ENCODE measurements at regions not wholly inside any gene's neighbourhood (a gene's known extent, or its start where the extent isn't known, plus 50 kb on each side); places are given as distances from the start of the nearest gene placed in this dataset.
"Not testable (repeated sequence)": the region's sequence is repeated elsewhere in the genome, so short reads cannot be mapped to it uniquely, and the experiment has no call there.

DNA sequence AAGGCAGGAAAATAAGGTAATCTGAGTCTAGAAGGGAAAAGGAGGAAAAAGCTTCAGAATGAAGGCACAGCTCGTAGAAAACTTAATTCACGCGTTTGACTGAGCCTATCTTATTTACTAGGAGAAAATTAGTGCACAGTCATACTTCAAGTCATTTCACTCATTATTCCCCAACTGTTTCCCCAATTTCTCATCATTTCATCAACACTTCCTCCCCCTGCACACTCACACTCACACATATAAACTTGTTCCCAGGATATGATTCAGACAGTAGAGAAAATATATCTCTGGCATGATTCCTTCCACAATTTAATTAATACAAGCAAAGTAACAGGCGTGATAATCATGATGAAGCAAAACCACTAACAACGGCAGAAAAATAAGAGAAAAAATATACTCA, 94.5 kb upstream of the F13A1 start:
- DNase-seq = no peak

DNA sequence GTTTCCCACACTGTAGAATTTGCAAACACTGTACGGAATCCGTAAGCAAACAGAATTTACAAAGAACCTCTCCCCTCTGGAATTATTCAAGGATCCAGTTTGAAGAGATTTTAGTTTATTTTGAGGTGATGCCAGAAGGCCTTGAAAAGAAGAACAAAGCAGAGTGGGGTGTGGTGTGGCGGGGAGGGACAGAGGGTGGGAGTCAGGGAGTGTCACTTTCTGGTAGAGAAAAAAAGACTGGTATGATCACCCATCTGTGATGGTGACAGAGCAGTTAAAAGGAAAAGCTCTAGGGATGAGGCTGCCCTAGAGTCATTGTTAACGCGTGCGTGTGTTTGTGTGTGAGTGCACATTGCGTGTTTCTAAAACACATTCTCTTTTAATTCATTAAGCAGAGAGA, 97.0 kb upstream of the F13A1 start:
- DNase-seq = no peak

DNA sequence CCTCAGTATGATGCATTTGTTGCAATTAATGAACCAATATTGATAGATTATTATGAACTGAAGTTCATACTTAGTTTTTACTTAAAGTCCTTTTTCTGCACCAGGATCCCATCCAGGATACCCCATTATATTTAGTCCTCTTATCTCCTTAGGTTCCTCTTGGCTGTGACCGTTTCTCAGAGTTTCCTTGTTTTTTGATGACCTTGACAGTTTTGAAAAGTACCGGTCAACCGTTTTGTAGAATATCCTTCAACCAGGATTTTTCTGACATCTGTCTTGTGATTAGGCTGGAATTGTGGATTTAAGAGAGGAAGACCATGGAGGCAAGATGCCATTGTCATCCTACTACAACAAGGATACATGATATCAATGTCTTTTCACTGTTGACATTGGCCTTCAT, 98.0 kb upstream of the F13A1 start:
- DNase-seq = no peak

DNA sequence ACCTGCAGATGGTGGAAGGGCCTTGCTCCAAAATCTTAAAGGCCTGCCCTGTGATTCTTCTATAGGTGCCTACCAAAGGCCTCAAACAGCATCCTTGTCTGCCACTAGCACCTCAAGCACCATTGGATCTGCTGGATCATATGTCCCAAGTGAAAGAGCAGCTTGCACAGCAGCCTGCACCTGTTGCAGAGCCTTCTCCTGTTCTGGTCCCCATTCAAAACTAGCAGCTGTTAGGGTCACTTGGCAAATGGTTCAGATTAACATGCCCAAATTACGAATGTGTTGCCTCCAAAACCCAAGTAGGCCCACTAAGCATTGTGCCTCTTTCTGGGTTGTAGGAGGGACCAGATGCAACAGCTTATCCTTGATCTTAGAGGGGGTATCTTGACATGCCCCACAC, 99.6 kb upstream of the F13A1 start:
- no peak for DNase-seq

DNA sequence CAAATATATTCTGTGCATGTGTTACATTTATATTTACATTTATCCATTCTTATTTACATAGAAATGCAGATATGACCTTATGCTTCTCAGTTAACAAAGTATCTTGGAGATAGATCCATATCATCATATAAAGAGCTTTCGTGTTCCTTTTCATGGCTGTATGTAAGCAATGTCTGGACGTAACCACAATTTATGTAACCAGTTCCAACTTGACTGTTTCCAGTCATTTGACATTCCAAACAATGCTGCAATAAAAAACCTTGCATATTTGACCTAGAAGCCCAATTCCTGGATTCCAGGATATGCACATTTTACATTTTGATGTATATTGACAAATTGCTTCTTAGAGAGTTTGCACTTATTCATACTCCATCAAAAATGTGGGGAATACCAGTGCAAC, 113.7 kb upstream of the F13A1 start:
- DNase-seq = no peak

DNA sequence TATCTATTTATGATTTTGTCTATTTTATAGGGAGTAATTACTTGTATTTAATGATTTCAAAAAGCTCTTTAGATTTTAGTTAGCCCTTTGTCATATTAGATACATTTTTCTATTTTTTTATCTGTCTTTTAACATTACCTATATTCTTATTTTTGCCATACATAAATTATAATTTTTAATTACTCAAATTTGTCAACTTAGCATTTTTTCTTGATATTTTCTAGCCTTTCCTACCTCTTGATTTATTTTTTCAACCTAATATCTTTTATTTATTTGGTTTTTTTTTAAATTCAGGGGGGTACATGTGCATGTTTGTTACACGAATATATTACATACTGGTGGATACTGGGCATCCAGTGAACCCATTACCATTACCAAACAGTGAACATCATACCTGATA, 114.3 kb upstream of the F13A1 start:
- no peak for DNase-seq

DNA sequence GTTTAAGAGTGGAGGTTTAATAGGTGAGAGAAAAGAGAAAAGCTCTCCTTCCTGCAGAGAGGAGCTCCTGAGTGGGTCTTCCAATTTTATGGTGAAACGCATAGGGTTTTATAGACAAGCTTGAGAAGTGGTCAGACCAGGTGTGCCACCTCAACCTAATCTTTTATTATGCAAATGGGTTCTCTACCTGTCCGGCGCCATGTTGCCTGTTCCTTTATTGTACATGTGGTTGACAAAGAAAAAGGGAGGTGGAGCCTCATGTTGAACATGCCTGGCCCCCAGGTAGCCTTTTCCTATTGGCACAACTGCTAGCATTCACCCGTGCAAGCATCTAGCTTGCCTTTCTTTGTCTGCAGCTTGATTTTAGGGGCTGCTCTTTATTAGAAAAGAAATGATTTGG, 115.9 kb upstream of the F13A1 start:
- no peak for DNase-seq

DNA sequence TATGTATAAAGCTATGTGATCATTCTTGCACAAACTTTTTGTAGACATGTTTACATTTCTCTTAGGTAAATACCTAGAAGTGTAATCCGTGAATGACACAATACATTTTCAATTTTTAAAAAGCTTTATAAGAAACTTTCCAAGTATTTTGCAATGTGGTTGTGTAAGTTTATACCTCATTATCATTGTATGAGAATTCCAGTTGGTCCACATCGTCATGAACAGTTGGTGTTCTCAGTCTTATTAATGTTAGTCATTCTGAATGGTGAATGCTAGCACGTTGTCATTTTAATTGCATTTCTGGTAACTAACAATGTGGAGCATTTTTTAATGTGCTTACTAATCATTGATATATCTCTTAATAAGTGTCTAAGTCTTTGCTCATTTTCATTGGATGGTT, 116.5 kb upstream of the F13A1 start:
- no peak for DNase-seq

DNA sequence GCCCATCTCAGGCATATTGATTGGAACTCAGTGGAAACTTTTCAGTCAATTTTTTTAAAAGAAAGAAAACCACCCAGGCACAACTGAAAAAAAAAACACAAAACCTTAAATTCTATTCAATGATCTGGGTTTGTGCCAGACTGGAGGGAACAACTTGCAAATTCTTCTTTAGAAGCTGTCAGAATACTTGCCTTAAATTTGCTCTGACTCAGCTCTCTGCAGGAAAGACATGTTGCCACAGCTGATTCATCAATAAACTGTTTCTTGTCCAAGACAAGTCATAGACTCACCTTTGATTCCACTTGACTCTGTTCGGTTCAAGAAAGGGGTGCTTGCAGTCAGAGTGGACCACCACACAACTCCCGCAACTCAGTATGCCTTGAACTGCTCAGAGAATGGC, 117.8 kb upstream of the F13A1 start:
- DNase-seq = no peak

DNA sequence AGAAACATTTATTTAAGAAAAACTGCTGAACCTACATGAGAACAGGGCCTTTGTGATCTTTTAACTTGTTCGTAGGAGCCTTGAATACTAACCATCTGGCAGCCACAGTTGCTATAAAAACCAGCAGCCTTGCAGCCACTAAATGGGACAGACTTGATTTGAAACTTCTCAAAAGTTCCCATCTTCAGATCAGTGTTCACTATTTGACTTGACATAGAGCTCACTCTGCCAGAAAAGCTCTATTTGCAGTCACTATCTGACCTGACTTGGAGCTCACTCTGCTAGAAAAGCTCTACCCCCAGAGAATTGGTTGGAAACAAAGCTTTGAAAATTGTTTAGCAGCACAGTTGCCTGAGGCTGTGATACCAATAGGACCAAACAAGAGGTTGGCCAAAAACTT, 119.3 kb upstream of the F13A1 start:
- DNase-seq = no peak

DNA sequence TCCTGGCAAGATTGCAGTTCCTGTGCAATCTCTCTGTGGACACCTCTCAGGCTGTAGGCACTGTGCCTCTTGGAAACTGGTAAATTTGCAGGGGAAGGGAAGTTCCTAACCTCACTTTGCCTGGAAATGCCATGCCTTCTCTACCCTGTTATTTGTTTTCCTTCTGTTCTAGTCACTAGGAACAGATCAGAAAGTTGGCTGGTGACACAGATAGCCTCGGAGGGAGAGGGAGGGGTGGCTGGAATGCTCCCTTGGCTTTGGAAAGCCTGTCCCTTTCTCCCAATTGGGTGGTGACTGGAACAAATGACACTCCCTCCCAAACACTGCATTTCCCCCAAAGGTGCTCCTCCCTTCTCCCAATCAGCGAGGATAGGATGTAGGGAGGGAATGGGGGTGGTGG, 131.5 kb upstream of the F13A1 start:
- no peak for DNase-seq

DNA sequence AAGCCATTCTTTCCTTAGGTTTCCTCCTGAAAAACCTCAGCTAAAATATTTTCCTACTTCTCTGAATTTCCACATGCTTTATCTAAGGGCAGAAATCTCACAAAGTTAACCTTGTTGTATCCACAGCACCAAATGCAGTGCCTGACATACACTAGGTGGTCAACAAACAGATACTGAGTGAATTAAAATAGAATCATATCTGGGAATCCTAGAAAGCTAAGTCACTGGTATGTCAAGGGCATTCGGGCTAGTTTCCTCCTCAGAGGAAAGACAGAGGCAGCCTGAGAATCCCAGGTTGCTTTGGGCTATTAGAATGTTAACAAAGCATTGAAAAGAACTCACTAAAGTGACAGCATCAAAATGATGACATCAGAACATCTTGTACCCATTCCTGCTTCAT, 132.7 kb upstream of the F13A1 start:
- no peak for DNase-seq

DNA sequence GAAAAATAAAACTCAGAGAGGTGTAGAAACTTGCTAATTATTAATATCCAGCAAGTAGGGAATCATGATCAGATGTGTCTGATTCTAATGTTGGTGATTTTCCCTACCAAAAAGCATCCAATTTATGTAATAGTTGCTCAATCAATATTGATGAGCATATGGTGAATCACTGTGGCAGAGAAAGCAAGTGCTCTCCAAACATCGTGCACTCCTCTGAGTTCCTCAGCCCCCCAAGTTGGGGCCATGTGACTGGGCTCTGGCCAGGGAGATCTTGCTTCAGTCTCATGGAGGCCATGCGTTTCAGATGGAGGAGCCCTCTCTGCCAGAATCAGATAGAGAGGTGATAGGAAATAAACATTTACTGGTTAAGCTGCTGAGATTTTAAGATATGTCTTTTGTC, 133.2 kb upstream of the LY86 start:
- no peak for DNase-seq

DNA sequence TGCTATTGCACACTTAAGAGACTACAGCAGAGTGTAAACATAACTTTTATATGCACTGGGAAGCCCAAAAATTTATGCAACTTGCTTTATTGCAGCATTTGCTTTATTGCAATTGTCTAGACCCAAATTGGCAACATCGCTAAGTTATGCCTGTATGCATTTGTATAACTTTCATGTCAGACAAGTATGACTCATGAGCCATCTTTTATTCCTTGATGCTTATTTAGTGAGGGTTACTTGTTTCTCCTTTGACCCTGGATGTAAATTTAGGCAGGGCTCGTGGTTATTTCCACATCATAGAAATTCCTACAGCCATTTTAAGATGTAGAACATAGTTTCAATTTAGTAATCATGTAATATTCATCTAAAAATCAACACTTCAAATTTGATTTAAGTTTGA, 130.3 kb upstream of the LY86 start:
- DNase-seq = no peak

DNA sequence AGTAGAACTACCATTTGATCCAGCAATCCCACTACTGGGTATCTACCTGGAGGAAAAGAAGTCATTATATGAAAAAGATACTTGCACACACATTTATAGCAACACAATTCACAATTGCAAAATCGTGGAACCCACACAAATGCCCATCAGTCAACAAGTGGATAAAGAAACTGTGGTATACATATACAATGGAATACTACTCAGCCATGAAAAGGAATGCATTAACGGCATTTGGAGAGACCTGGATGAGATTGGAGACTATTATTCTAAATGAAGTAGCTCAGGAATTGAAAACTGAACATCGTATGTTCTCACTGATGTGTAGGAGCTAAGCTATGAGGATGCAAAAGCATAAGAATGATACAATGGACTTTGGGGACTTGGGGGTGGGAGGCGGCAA, 128.6 kb upstream of the LY86 start:
- not testable (repeated sequence) for DNase-seq

DNA sequence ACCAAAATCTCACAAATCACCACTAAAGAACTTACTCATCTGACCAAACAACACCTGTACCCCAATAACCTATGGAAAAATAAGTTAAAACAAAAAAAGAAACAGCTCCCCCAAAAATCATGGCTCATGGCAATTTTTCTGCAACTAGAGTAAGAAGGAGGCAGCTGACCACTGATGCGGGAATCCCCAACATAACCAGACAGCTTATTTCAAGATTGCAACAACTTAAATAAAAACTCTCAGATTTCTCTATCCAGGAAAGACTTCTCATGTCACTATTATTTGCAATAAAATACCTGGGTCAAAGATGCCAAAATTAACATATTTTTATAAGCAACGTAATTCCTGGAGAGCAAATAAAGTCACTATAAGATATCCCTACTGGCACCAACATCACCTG, 128.1 kb upstream of the LY86 start:
- no peak for DNase-seq

DNA sequence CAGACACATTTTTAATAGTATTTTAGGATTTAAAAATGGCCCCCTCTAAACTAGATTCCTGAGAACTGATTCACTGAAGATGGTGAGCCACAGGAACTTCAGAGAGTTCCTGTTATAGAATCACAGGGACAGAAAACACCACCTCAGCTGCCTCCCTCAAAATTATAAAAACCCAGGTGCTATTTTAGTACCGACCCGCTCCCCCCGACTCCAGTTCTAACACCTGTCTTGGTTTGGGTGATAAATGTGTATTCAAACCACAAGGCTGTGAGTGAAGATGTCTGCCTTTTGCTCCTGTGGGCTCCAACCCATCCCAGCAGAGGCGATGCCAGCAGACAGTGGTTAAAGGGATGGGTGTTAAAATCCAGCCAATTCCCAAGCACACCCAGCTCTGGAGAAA, 127.4 kb upstream of the LY86 start:
- peak; percentile 50 for DNase-seq

DNA sequence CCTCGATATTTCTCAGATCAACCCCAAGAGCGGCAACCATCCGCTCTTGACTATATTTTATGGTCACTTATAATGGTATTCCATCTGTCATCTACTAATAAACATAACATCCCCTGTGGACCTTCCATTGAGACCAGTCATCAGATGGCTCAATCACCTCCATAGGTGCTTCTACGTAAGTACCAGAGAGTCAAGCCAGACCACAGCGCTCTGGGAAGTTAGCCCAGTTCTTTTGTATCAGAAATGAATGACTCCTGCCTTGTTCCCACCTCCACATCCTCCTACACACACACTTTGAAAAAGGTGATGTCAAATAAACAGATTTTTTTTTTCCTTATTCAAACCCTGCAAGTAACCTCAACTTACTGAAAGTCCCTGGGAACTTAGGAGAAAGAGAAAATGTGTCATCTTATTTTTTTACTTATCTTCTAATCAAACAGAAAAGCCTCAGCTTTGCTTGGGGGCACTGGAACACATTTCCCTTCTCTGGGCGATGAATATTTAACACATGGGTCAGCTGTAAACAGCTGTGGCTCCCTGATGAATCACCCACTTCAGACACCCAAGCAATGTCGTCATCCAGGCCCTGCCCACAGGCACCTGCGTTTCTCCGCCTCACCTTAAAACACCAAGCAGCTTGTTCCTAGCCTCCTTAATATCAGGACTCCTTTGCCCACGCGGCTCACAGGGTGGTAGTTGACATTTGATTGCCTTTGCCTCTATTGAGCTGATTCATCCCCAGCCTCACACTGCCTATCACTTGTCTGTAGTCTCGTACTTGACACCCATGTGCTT, 121.4 kb upstream of the LY86 start:
- no peak for DNase-seq

DNA sequence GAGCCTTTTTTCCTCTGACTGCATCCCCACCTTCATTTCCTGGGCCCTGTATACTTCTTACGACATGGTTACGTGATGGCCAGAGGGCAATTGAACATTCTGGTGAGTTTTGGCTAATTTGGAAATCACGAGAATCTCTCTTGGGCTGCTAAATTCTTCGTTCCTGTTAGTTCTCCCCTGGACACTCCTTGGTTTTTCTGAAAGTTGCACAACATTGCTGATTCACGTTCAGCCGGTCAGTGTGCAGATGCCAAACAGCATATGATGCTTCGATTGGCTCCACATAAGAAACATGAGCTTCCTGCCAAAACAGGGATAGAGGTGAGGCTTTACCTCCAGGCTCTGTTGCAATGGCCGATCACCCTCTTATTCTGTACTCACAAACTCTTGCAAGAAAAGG, 119.4 kb upstream of the LY86 start:
- DNase-seq = no peak

DNA sequence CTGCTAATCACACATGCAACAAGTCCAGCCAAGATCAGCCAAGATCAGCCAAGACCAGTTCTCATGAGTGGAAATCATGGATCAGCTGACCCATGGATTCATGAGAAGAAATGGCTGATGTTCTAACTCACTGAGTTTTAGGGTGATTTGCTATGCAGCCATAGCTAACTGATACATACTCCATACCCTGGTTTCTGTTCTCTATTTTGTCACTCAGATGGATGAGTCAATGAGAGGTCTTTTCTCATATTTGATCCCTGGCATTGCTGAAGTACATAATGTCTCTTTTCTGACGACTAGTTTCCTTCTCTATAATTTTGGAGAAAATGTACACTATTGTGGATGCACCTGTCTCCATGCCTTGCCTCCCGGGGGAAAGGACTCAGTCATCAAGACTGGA, 118.4 kb upstream of the LY86 start:
- DNase-seq = no peak

DNA sequence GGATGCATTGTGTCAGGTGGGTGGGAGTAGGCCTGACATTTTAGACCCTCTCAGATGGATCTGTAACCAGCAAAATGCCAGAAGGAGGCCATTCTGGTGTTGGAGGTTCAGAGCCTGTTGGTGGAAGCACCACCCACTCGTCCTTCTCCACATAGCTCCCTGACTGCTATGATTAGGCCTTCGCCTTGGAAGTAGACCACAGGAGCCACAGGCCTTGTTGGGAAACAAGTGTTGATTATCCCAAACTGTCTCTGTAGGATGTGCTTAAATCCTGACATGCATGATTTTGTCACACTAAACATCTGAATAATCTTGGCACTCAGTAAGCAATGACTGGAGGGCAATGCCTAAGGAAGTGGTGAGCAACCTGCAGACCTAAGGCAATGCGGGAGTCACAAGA, 117.2 kb upstream of the LY86 start:
- no peak for DNase-seq

DNA sequence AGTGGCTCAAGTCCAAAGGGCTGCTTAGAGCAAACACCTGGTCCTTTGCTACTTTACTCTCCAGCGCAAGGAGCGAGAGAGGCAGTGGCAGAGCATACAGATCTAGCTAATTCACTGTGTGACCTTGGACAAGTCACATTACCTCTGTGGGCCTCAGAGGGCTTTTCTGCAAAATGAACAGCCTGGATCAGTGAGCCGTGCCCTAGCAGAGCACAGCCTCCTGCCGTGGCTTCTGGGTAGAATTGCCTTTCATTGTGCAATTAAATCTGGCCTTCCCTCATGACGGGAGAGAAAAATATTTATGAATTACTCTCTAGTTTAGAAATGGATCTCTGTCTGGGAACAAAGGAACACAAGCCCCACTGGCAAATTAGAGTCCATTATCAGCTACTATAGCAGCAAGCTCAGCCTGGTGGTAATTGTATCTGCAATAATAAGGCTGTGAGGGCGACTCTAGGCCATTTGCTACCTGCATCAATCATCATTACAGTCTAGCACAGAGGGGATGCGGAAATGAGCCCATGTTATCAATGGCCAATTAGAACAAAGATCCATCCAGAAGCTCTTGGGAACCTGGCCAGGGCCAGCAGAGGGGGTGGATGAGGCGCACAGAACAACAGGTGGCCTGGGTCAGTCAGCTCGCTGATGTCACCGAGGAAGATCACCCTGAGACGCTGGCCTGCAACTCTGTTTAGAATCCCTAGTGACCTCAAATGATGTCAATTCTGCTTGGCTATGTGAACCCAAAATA, 114.2 kb upstream of the LY86 start:
- DNase-seq = no peak

DNA sequence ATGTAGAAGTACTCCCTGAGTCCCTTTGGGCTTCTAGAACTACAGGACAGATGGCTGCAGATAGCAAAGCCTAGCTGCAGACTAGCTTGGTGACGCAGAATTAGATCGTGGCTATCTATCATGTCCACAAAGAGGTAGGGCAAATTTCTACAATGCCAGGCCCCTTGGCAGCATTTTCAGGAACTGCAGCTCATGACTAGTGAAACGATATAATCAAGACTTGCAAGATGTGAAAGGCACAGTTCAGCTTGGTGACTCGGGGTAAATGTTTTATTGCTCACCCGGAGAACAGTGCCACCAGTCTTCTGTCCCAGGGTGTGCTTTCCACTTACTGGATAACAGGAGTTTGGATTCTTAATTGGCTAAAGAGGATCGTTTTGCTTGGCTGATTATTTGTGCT, 108.7 kb upstream of the LY86 start:
- DNase-seq = no peak

DNA sequence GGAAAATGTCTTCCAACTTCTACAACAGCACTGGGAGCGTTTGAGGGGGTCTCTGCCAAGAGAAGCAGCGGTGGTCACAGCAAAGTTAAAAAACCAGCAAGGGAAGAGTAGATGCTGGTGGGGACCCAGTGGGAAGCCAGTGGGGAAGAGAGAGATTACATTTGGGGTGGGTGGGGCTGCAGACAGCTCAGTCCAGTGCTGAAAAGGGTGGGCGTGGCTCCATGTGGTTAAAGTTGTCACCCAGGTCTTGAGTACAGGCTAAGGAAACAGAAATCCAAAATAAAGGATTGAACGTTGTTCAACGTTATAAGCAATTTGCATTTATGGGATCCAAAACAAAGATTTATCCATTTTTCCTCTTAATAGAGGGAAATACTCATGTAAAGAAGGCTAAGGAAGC, 106.3 kb upstream of the LY86 start:
- no peak for DNase-seq

DNA sequence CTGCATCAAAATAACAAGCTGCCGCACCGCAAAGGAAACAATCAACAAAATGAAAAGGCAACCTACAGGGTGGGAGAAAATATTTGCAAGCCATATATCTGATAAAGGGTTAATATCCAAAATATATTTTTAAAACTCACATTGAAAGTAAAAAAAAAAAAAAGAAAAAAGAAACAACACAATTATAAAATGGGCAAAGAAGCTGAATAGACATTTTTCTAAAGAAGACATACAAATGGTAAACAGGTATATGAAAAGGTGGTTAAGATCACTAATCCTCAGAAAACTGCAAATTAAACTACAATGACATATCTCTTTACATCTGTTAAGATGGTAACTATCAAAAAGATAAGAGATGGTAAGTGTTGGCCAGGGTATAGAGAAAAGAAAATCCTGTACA, 105.4 kb upstream of the LY86 start:
- no peak for DNase-seq
